ENCODE measurements at regions not wholly inside any gene's neighbourhood (a gene's known extent, or its start where the extent isn't known, plus 50 kb on each side); places are given as distances from the start of the nearest gene placed in this dataset.

GRCh38 chr3:102215166-102215565 lies 219.6 kb upstream of the ZPLD1 start:
- no peak for TF ChIP-seq CTCF (CRISPR knock-in tag; IDR thresholded peaks at IDR 0.05)
- no peak for TF ChIP-seq GABPB1 (CRISPR knock-in tag; IDR thresholded peaks at IDR 0.05)
- TF ChIP-seq SIX4 (CRISPR knock-in tag; IDR thresholded peaks at IDR 0.05) = no peak
- TF ChIP-seq, protein P1, sequence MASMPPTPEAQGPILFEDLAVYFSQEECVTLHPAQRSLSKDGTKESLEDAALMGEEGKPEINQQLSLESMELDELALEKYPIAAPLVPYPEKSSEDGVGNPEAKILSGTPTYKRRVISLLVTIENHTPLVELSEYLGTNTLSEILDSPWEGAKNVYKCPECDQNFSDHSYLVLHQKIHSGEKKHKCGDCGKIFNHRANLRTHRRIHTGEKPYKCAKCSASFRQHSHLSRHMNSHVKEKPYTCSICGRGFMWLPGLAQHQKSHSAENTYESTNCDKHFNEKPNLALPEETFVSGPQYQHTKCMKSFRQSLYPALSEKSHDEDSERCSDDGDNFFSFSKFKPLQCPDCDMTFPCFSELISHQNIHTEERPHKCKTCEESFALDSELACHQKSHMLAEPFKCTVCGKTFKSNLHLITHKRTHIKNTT (CRISPR knock-in tag; IDR thresholded peaks at IDR 0.05) = no peak
- TF ChIP-seq, protein P2, sequence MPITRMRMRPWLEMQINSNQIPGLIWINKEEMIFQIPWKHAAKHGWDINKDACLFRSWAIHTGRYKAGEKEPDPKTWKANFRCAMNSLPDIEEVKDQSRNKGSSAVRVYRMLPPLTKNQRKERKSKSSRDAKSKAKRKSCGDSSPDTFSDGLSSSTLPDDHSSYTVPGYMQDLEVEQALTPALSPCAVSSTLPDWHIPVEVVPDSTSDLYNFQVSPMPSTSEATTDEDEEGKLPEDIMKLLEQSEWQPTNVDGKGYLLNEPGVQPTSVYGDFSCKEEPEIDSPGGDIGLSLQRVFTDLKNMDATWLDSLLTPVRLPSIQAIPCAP (CRISPR knock-in tag; IDR thresholded peaks at IDR 0.05; ENCODE audit: low read depth) = no peak
- TF ChIP-seq, protein P3, sequence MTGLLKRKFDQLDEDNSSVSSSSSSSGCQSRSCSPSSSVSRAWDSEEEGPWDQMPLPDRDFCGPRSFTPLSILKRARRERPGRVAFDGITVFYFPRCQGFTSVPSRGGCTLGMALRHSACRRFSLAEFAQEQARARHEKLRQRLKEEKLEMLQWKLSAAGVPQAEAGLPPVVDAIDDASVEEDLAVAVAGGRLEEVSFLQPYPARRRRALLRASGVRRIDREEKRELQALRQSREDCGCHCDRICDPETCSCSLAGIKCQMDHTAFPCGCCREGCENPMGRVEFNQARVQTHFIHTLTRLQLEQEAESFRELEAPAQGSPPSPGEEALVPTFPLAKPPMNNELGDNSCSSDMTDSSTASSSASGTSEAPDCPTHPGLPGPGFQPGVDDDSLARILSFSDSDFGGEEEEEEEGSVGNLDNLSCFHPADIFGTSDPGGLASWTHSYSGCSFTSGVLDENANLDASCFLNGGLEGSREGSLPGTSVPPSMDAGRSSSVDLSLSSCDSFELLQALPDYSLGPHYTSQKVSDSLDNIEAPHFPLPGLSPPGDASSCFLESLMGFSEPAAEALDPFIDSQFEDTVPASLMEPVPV (CRISPR knock-in tag; IDR thresholded peaks at IDR 0.05) = no peak
- TF ChIP-seq MEIS1 (CRISPR knock-in tag; IDR thresholded peaks at IDR 0.05; ENCODE audit: borderline replicate concordance) = no peak
- TF ChIP-seq, protein P4, sequence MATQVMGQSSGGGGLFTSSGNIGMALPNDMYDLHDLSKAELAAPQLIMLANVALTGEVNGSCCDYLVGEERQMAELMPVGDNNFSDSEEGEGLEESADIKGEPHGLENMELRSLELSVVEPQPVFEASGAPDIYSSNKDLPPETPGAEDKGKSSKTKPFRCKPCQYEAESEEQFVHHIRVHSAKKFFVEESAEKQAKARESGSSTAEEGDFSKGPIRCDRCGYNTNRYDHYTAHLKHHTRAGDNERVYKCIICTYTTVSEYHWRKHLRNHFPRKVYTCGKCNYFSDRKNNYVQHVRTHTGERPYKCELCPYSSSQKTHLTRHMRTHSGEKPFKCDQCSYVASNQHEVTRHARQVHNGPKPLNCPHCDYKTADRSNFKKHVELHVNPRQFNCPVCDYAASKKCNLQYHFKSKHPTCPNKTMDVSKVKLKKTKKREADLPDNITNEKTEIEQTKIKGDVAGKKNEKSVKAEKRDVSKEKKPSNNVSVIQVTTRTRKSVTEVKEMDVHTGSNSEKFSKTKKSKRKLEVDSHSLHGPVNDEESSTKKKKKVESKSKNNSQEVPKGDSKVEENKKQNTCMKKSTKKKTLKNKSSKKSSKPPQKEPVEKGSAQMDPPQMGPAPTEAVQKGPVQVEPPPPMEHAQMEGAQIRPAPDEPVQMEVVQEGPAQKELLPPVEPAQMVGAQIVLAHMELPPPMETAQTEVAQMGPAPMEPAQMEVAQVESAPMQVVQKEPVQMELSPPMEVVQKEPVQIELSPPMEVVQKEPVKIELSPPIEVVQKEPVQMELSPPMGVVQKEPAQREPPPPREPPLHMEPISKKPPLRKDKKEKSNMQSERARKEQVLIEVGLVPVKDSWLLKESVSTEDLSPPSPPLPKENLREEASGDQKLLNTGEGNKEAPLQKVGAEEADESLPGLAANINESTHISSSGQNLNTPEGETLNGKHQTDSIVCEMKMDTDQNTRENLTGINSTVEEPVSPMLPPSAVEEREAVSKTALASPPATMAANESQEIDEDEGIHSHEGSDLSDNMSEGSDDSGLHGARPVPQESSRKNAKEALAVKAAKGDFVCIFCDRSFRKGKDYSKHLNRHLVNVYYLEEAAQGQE (IDR thresholded peaks at IDR 0.05; ENCODE audit: borderline replicate concordance in 1 of 2, low read depth in 1 of 2, low read length in 2 of 2) = no peak
- no peak for TF ChIP-seq ZNF660 (CRISPR knock-in tag; IDR thresholded peaks at IDR 0.05; ENCODE audit: borderline replicate concordance, low read depth)
- no peak for TF ChIP-seq SATB2 (CRISPR knock-in tag; IDR thresholded peaks at IDR 0.05)
- TF ChIP-seq, protein P5, sequence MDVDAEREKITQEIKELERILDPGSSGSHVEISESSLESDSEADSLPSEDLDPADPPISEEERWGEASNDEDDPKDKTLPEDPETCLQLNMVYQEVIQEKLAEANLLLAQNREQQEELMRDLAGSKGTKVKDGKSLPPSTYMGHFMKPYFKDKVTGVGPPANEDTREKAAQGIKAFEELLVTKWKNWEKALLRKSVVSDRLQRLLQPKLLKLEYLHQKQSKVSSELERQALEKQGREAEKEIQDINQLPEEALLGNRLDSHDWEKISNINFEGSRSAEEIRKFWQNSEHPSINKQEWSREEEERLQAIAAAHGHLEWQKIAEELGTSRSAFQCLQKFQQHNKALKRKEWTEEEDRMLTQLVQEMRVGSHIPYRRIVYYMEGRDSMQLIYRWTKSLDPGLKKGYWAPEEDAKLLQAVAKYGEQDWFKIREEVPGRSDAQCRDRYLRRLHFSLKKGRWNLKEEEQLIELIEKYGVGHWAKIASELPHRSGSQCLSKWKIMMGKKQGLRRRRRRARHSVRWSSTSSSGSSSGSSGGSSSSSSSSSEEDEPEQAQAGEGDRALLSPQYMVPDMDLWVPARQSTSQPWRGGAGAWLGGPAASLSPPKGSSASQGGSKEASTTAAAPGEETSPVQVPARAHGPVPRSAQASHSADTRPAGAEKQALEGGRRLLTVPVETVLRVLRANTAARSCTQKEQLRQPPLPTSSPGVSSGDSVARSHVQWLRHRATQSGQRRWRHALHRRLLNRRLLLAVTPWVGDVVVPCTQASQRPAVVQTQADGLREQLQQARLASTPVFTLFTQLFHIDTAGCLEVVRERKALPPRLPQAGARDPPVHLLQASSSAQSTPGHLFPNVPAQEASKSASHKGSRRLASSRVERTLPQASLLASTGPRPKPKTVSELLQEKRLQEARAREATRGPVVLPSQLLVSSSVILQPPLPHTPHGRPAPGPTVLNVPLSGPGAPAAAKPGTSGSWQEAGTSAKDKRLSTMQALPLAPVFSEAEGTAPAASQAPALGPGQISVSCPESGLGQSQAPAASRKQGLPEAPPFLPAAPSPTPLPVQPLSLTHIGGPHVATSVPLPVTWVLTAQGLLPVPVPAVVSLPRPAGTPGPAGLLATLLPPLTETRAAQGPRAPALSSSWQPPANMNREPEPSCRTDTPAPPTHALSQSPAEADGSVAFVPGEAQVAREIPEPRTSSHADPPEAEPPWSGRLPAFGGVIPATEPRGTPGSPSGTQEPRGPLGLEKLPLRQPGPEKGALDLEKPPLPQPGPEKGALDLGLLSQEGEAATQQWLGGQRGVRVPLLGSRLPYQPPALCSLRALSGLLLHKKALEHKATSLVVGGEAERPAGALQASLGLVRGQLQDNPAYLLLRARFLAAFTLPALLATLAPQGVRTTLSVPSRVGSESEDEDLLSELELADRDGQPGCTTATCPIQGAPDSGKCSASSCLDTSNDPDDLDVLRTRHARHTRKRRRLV (CRISPR knock-in tag; IDR thresholded peaks at IDR 0.05) = no peak
- no peak for TF ChIP-seq IKZF1 (IDR thresholded peaks at IDR 0.05)
